K562 (cell line): ENCODE measurements at regions not wholly inside any gene's neighbourhood (a gene's known extent, or its start where the extent isn't known, plus 50 kb on each side); places are given as distances from the start of the nearest gene placed in this dataset.

Experiments
- ATAC-seq: fragments of 200-7000 bp; cut with Tn5 transposase; 3 replicates; pipeline ENCODE4 v1.9.1; 2020; ENCODE audit warnings: moderate library complexity
- BruUV-seq: library from RNA; stranded (reverse); fragments of 400-500 nt; replicated peaks from 2 replicates; lab custom pipeline; 2021; lab: Mats Ljungman, UMichigan
- CTCF ChIA-PET: fragments of 300-600 bp; formaldehyde crosslinking; extraction: SDS; loops from one replicate; lab custom pipeline; 2021; ENCODE audit warnings: low intra/inter-chr PET ratio; lab: Yijun Ruan, JAX
- POLR2A ChIA-PET: fragments of 300-600, 350-650 bp; sonication (Branson Sonifier 250); formaldehyde crosslinking; extraction: SDS; loops from one replicate; lab custom pipeline; 2021; ENCODE audit warnings: antibody characterized with exemption, inconsistent platforms; lab: Yijun Ruan, JAX
- DNase-seq, 4 experiments: peaks; one replicate each; pipeline versions ENCODE4 v3.0.0 to v3.0.0-alpha.2; 2011 to 2018; ENCODE audit warnings: low spot score in 3 of 4, mixed read lengths in 3 of 4; ENCODE audit errors: extremely low read depth in 1 of 4
- FAIRE-seq: peaks from 2 replicates; lab custom pipeline; 2011; peaks lifted over from hg19 to GRCh38; lab: Jason Lieb, UNC
- H2AFZ ChIP-seq: 2 replicates; pipeline ENCODE4 v1.6.0; 2011; ENCODE audit warnings: low read depth, low read length, control low read depth, inconsistent platforms
- H3K27ac ChIP-seq: fragments of 200-600 bp; 3 replicates; pipeline ENCODE4 v1.8.0; 2011; ENCODE audit warnings: low read depth, mild to moderate bottlenecking, control low read depth, inconsistent platforms, low read length, moderate library complexity, mixed read lengths; ENCODE audit errors: extremely low read depth
- H3K27me3 ChIP-seq, 2 experiments: fragments of 300-600 bp in 1 of 2; 2 replicates in 1 of 2; 3 replicates in 1 of 2; pipeline versions ENCODE4 v1.6.0 to v1.8.0; 2011; ENCODE audit warnings: inconsistent platforms in 2 of 2, low read length in 2 of 2, mild to moderate bottlenecking in 1 of 2, mixed read lengths in 1 of 2, moderate library complexity in 1 of 2; ENCODE audit not compliant: control insufficient read depth in 2 of 2, insufficient read depth in 2 of 2
- H3K36me3 ChIP-seq: fragments of 300-600 bp; 3 replicates; pipeline ENCODE4 v1.8.0; 2011; ENCODE audit warnings: mild to moderate bottlenecking, low read length, inconsistent platforms; ENCODE audit not compliant: control insufficient read depth, insufficient read depth
- H3K4me1 ChIP-seq, 2 experiments: fragments of 200-600 bp in 1 of 2; replicated peaks in 1 of 2; 2 replicates in 1 of 2; 3 replicates in 1 of 2; pipeline versions ENCODE4 v1.5.1 to v1.8.0; 2011; ENCODE audit warnings: inconsistent platforms in 2 of 2, low read length in 2 of 2, mild to moderate bottlenecking in 1 of 2, mixed read lengths in 1 of 2, moderate library complexity in 1 of 2; ENCODE audit not compliant: control insufficient read depth in 2 of 2, insufficient read depth in 2 of 2
- H3K4me2 ChIP-seq: 2 replicates; pipeline ENCODE4 v1.6.1; 2011; ENCODE audit warnings: low read length, control low read depth, inconsistent platforms, mixed read lengths; ENCODE audit not compliant: insufficient read depth
- H3K4me3 ChIP-seq: fragments of 200-600 bp; sonication (generic), shearing (Covaris generic); 2 replicates; pipeline ENCODE4 v1.5.1; 2016; ENCODE audit warnings: control low read depth, inconsistent platforms
- H3K79me2 ChIP-seq: fragments of 200-600 bp; 3 replicates; pipeline ENCODE4 v1.8.0; 2011; ENCODE audit warnings: low read length, inconsistent platforms; ENCODE audit not compliant: control insufficient read depth, insufficient read depth
- H3K9ac ChIP-seq, 2 experiments: 2 replicates each; pipeline versions ENCODE4 v1.6.0 to v1.6.1; 2011; ENCODE audit warnings: low read depth in 2 of 2, low read length in 2 of 2, control low read depth in 1 of 2, inconsistent platforms in 1 of 2, mild to moderate bottlenecking in 1 of 2, mixed read lengths in 1 of 2; ENCODE audit not compliant: insufficient read depth in 1 of 2
- H3K9me1 ChIP-seq: one replicate; pipeline ENCODE4 v1.6.0; 2011; ENCODE audit warnings: inconsistent platforms, mild to moderate bottlenecking, low read length, moderate library complexity; ENCODE audit not compliant: control insufficient read depth, insufficient read depth
- H3K9me3 ChIP-seq: replicated peaks from 2 replicates; pipeline ENCODE4 v1.5.1; 2011; ENCODE audit warnings: low read depth, low read length, inconsistent platforms; ENCODE audit not compliant: control insufficient read depth, insufficient read depth
- H4K20me1 ChIP-seq: replicated peaks from 2 replicates; pipeline ENCODE4 v1.6.1; 2011; ENCODE audit warnings: low read length, inconsistent platforms, mixed read lengths; ENCODE audit not compliant: control insufficient read depth, insufficient read depth
- CREBBP ChIP-seq: IDR thresholded peaks from one replicate; pipeline ENCODE4 v1.6.1; 2012; ENCODE audit warnings: low read depth, mild to moderate bottlenecking, control low read depth, inconsistent platforms, low read length
- MAX ChIP-seq: sonication (generic); formaldehyde crosslinking; IDR thresholded peaks from 2 replicates; pipeline ENCODE4 v1.9.0; 2022; ENCODE audit warnings: mild to moderate bottlenecking, missing genetic modification reagents
- ZFP91 ChIP-seq: sonication (generic); formaldehyde crosslinking; IDR thresholded peaks from 2 replicates; pipeline ENCODE4 v1.8.0; 2022; ENCODE audit warnings: mild to moderate bottlenecking, missing genetic modification reagents
- ZNF511 ChIP-seq: sonication (generic); formaldehyde crosslinking; IDR thresholded peaks from 2 replicates; pipeline ENCODE4 v1.8.0; 2022; ENCODE audit warnings: mild to moderate bottlenecking, missing genetic modification reagents
- WGBS: fragments of 100-300 bp; shearing (Covaris generic); methylation state at CpG from one replicate; pipeline ENCODE4 v1.1.6; 2016; ENCODE audit warnings: low coverage, mixed read lengths; ENCODE audit not compliant: insufficient coverage; ENCODE audit errors: missing lambda C conversion rate; 5-methylcytosine and 5-hydroxymethylcytosine counted together
- in situ Hi-C: fragments of 300-500 bp; cut with MboI; formaldehyde crosslinking; loops from 4 replicates; pipeline ENCODE4 v1.15.0; 2018; ENCODE audit warnings: inconsistent platforms, mixed read lengths
- intact Hi-C: fragments of 100-400 bp; cut with micrococcal nuclease; formaldehyde crosslinking; loops from 2 replicates; pipeline ENCODE4 v1.14.2; 2022

GRCh38 chr6:33945931-33946330 lies 142.1 kb upstream of the MLN start:
- DNase-seq: no peak
- no peak overlapping the region for H3K9ac ChIP-seq
- BruUV-seq: no TSS peak
- WGBS: 3% methylated on average over 6 of the region's 6 CpGs
- intact Hi-C loops: no loop called here
- no peaks in the 10 kb centered on the region for H3K36me3 ChIP-seq
- in situ Hi-C loops: no loop called here
- H4K20me1 ChIP-seq: peaks cover 3% of the 10 kb centered on the region; the same call in 1 of the 2 replicates
- H3K9me1 ChIP-seq: no peaks in the 10 kb centered on the region
- no peak overlapping the region for H2AFZ ChIP-seq
- ChIA-PET CTCF (no interaction called here), POLR2A (interaction anchor here (0.6 kb wide), 1 partner anchor 13 kb away, joined by 3 read pairs; no protein-coding TSS in a partner anchor)
- no peaks in the 10 kb centered on the region; a peak in 1 of 5 replicates for H3K4me1 ChIP-seq
- no peak for TF ChIP-seq CREBBP
- TF ChIP-seq MAX (CRISPR knock-in tag): no peak
- no peak for ATAC-seq
- no peak overlapping the region for H3K4me2 ChIP-seq
- no peak for FAIRE-seq
- peaks cover 66 to 86% of the 10 kb centered on the region in 2 experiments for H3K27me3 ChIP-seq
- no peaks in the 10 kb centered on the region for H3K9me3 ChIP-seq
- no peak overlapping the region for H3K4me3 ChIP-seq
- H3K79me2 ChIP-seq: no peaks in the 10 kb centered on the region
- no peak overlapping the region for H3K27ac ChIP-seq

GRCh38 chr6:33944686-33945411 lies 141.0 kb upstream of the MLN start:
- DNase-seq: peak; percentile 20 to 75 (median 66)
- BruUV-seq: no TSS peak
- ATAC-seq: peak; percentile 55
- H3K9ac ChIP-seq: no peak overlapping the region
- H3K4me1 ChIP-seq: no peaks in the 10 kb centered on the region; a peak in 1 of 5 replicates
- WGBS: 4% methylated on average over 22 of the region's 22 CpGs
- peaks cover 71 to 81% of the 10 kb centered on the region in 2 experiments for H3K27me3 ChIP-seq
- no peaks in the 10 kb centered on the region for H3K9me1 ChIP-seq
- 0 out of 2 replicates have a peak, but pooled peaks cover 3% of the 10 kb centered on the region for H4K20me1 ChIP-seq
- in situ Hi-C loops: no loop called here
- peak overlapping the region; percentile 61 for H2AFZ ChIP-seq
- no peak for TF ChIP-seq ZNF511 (CRISPR knock-in tag)
- TF ChIP-seq ZFP91 (CRISPR knock-in tag): no peak
- CTCF ChIA-PET: no interaction called here
- POLR2A ChIA-PET: interaction anchor here (0.9 to 1.1 kb wide), 3 partner anchors 11 to 104 kb away, joined by 3 to 4 read pairs (median 4); no protein-coding TSS in a partner anchor
- no peaks in the 10 kb centered on the region for H3K79me2 ChIP-seq
- no peak overlapping the region for H3K4me3 ChIP-seq
- no peaks in the 10 kb centered on the region for H3K9me3 ChIP-seq
- peak overlapping the region; percentile 24 for H3K4me2 ChIP-seq
- H3K36me3 ChIP-seq: no peaks in the 10 kb centered on the region
- FAIRE-seq: no peak
- intact Hi-C loops: no loop called here
- no peak overlapping the region for H3K27ac ChIP-seq
